NCI-H748 treated with DMSO at 0.1 percent for 48 hours (cell line): ENCODE measurements at regions not wholly inside any gene's neighbourhood (a gene's known extent, or its start where the extent isn't known, plus 50 kb on each side); places are given as distances from the start of the nearest gene placed in this dataset.
"Not testable (repeated sequence)": the region's sequence is repeated elsewhere in the genome, so short reads cannot be mapped to it uniquely, and the experiment has no call there.

ENCODE experiments used
- DNase-seq: peaks from one replicate; lab custom pipeline; 2025; lab: John Stamatoyannopoulos, UW

- no peak for DNase-seq
These were observed 355.7 kb upstream of the NOCT start for GRCh38 chr4:138659812-138660316.

DNA sequence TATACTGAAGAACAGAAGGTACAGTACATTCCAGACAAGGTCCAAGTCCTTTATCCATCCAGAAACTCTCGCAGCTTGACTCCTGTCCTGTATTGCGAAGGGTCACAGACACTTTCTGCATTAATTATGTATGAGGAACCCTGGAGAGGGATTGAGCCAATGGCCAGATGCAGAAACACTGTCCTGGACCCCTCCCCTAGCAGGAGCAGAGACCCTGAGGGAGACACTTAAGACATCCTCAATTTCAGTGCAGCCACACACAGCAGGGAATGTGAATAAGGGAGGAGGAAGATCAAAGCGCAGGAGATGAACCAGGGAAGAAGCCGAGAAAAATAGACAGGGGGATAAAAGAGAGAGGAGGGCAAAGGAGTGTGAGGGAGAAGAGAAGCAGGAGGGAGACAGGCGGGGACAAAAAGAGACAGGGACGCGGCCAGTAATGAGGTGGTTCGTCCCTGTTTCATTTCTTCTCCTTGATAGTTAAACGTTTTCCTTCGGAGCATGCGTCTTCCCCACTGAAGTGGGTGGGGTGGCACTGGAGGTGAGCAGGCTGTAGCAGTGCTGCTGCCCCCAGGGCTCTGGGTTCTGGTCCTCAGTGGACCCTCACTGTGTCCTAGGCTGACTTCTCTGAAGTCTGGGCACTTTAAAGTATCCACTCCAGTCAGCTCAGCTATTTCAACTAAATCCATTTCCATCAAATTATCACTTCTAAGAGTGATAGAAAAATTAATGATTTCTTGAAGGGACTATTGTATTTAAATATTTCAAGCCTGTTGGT lies 356.4 kb upstream of the NOCT start:
- no peak for DNase-seq

DNA sequence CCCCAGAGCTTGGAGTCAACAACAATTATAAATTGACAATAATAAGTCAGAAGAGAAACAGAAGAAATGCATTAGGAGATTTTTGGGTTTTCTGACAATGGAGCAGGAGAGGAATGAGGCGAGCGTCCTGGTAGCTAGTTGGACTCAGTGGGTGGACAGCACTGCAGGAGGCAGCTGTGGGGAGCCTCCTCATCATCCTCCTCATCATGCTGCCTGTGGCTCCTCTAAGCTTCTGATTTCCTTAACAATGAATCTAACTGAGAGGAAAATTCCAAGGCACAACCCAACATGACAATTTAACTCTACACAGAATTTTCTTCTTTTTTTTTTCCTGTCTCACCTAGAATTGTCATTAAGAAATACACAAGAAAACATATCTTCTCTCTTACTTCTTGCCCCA lies 357.1 kb upstream of the NOCT start:
- no peak for DNase-seq

DNA sequence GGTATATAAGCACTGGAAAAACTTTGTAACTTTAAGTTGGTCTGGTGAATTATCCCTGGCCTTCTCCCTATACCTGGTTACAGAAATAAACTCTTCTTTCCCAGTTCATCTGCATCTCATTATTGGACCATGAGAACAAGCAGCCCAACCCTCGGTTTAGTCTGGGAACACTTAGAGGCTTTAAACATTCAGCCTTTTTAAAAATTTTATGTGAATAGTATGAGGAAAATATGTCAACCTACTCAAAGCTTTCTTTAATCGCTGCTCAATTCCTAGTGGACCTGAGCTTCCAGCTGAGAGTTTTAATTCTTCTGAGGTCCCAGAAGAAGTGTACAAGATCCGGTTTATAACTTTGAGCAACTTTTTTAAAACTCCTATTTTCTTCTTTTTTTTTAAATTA lies 358.6 kb upstream of the NOCT start:
- DNase-seq, result no peak

GRCh38 chr4:138655985-138656384 lies 359.6 kb upstream of the NOCT start:
- no peak for DNase-seq

DNA sequence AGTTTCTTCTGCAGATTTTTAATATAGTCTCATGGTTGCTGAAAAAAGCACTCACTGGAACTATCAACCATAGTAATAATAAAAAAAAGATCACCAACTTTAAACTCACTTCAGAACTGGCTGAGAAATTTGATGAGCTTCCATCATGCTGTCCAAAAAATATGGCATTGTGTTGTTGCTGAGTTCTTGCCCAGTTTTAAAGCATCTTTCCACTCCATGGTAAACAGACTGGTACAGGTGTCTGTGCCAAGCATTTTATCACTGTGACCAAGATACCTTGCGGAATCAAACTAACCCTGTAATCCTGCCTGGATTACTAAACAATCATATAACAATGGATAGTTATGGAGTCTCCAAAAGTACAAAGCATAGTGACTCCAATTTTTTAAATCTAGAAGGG lies 360.3 kb upstream of the NOCT start:
- DNase-seq, result no peak

DNA sequence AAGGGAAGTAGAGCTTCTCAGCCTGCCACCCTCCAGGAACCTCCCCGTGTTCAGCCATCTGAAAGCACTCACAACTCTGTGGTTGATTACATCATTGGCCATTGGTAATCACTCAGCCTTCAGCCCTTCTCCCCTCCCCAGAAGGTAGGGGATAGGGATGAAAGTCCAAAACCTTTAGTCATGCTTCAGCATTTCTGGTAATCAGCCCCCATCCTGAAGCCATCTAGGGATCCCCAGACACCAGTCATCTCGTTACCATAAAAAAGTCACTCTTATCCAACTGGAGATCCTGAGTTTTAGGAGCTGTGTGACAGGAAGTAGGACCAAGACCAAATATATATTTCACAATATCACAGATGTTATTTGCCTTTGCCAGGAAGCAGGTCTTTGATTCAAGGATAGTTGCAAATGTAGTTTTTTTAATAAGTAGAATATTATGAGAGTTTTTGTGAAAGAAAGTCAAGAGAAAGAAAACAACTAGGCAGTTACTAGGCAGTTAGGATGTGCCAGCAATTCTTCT lies 364.6 kb upstream of the NOCT start:
- no peak for DNase-seq

DNA sequence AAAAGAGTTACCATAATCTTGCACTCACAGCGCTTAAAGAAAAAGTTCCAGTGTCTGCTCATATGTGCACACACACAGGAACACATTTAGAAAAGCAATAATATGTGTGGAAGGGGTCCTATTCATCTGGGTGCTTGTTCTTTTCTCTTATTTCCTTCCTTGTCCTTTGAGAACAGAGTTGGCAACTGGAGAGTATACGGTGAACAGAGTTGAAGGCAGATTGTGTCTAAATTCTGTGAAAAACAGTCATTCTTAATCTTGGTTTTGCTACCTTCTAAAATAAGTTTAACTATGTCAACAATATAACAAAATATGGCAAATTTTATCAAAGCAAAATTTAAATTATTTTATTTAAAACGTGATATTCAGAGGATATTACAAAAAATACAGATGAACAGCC lies 365.1 kb upstream of the NOCT start:
- no peak for DNase-seq

DNA sequence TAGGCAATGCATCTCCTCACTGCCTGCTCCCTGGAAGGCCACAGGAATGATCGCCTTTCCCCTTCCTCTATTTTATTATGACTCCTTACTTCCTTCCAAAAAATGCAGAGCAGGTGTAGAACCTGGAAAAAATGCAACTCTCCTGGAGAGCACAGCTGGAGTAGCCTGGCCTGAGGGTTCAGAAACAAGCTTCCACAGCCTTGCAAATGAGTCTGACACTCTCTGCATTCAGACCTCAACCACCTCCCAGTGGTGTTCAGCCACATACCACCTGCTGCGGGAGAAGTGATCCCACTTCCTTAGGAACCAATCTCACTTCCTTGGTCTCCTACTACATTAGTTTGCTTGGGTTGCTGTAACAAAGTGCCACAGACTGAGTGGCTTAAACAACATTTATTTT lies 368.1 kb upstream of the NOCT start:
- no peak for DNase-seq

- DNase-seq, result no peak
These were observed 369.2 kb upstream of the NOCT start for GRCh38 chr4:138646383-138646782.

DNA sequence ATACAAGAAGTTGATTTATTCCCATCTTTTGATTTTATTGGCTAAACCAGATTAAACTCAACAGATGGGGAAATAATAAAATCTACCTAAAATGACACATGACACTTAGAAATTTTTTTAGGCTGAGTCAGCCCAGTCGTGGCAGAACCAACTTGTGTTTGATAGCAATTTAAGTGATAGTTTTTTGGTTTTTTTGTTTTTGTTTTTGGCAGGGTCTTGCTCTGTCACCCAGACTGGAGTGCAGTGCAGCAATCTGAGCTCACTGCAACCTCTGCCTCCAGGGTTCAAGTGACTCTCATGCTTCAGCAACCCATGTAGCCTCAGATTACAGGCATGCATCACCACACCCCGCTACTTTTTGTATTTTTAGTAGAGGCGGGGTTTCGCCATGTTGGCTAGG lies 370.3 kb upstream of the NOCT start:
- DNase-seq, result no peak

- no peak for DNase-seq
These were observed 371.3 kb upstream of the NOCT start for GRCh38 chr4:138644322-138644721.

DNA sequence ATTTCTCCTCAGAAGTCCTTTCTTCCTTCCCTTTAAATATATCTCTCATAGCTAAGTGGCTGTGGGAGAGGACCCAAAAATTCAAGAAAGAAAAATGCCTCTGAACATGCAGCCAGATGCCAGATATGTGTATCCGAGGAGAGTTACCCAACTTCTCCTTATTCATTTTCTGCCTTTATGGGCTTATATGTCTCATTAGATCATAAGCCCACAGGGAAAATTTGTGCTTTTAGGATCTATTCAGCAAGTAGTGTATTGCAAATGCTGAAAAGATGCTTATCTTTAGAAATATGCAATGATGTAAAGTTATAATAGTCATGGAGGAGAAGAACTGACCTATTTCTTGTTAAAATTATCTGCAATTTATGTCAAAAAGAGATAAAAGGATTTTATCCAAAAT lies 371.8 kb upstream of the NOCT start:
- no peak for DNase-seq

DNA sequence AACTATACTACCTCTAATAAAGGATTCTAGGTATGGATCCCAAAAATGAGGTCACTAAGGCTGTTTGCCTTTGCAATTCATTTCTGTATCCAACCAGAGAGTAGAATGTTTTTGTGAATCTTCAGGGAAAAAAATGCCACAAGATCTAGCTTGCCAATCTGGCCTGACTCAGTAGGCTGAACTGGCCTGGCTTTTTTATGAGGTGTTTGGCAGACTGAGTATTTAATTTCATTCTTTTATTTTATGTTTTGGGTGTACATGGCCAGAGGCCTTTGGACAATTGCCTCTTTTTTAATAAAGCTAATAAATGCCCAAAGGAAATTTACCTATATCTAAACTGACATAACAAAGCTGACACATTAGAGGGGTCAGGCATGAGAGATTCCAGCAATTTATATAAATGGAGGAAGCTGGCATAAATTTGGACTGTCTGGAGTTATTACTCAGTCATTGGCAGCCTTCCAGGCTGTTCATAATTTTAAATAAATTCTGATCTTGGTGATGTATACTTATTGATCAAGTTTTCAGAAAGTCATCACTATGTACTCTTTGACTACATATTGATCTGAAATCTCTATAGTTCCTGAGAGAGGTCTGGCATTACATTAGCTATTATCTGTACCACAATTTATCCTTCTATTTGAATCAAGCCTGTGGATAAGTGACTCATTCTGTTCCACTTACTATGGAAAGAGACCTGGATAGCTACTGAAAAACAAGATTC lies 376.4 kb upstream of the NOCT start:
- DNase-seq, result no peak

DNA sequence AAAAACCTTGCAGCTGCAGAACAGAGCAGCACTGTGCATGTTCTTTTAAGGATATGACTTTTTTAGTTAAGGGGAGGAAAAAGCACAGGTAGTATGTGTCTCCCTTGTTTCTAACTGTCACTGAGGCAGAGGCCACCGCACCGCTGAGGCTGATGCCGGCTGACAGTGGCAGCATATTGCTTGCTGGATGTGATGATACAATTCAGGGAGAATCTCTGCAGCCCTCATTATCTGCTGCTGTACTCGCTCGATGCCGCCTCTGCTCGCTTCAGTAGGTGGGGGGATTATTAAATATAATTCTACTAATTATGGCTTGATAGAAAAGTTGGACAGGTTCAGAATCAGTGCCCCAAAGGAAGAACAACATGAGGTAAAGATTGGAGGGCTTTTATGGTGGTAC lies 378.8 kb upstream of the NOCT start:
- DNase-seq, result peak; percentile 41

DNA sequence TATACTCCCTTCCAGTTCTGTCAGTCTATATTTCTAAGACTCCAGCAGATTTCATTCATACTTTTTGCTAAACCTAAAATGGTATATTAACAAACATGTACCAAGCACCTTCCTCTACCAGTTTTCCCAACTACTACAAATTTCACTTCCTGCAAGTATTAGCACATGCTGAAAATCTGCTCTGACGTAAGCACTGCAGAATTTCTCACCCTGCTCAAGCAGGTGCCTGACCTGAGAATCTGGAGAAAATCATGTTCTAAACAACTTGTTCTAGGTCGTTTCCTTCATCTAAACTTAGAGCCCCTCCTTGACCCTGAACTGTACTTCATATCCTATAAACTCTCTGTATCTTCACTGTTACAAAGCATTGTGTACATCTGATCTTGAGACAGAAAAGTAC lies 380.7 kb upstream of the NOCT start:
- no peak for DNase-seq

- no peak for DNase-seq
These were observed 382.0 kb upstream of the NOCT start for GRCh38 chr4:138633580-138633904.

DNA sequence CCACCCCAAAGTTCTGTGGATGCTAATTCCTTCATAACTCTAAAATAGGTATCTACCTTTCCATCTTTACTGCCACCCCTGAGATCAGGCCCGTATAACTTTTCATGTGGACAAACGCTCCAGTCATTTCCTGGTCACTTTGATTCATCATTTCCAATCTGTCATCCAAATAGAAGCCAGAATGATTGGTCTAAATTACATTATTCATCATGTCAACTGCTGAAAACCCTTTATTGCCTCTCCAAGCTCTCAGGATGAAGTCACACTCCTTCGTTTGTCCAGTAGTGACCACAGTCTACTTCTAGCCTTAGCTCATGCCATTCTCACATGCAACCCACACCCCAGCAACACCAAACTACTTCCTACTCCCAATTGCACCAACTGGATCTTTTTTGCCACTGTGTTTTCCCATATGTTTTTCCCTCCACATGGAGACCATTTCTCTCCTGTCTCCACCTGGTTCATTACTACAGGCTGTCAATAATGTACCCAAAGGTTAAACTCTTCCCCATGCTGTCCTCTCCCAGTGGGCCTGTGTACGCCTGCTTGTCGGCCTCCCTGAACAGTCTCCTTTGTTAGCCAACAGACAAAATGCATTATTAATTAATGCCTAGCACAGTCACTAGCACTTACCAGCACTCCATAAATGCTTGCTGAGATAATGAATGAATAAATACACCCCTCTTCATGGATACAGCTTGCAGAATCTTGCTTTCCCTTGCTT lies 382.6 kb upstream of the NOCT start:
- DNase-seq, result peak; percentile 21

GRCh38 chr4:138630666-138631065 lies 384.9 kb upstream of the NOCT start:
- no peak for DNase-seq

GRCh38 chr4:138629669-138630068 lies 385.9 kb upstream of the NOCT start:
- DNase-seq, result no peak

- no peak for DNase-seq
These were observed 384.9 kb upstream of the SLC7A11 start for GRCh38 chr4:138627096-138627495.

DNA sequence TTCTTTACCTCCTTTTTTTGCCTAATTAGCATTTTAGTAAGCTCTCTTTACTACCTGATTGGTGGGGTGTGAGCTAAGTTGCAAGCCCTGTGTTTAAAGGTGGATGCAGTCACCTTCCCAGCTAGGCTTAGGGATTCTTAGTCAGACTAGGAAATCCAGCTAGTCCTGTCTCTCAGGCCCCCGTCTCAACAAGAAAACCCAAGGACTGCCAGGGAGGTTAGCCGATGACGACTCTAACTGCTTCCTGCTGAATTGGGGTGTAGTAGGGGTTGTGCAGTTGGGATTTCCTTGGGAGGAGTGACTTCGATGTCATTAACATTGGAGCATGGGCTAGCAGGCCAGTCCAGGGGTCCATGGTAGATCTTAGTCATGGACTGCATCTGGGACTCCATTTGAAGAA lies 380.2 kb upstream of the SLC7A11 start:
- DNase-seq, result not testable (repeated sequence)

- DNase-seq, result no peak
These were observed 374.6 kb upstream of the SLC7A11 start for GRCh38 chr4:138616775-138617174.
